ENCODE measurements at regions not wholly inside any gene's neighbourhood (a gene's known extent, or its start where the extent isn't known, plus 50 kb on each side); places are given as distances from the start of the nearest gene placed in this dataset.

- TF ChIP-seq CTCF (conservative IDR thresholded peaks at IDR 0.05; ENCODE audit: low read depth, low read length): no peak
- no peak for TF ChIP-seq EZH2phosphoT487 (IDR thresholded peaks at IDR 0.05; ENCODE audit: borderline replicate concordance, low read length)
- TF ChIP-seq EZH2 (IDR thresholded peaks at IDR 0.05; ENCODE audit: low read length, unreplicated experiment): no peak
These were observed 462.8 kb downstream of the KCNJ3 start for GRCh38 chr2:155161314-155161713.
